DOHH2 (cell line): ENCODE measurements at regions not wholly inside any gene's neighbourhood (a gene's known extent, or its start where the extent isn't known, plus 50 kb on each side); places are given as distances from the start of the nearest gene placed in this dataset.

Experiments used
- H3F3A ChIP-seq: fragments of 200-600 bp; sonication (generic), shearing (Covaris generic); 2 replicates; pipeline ENCODE4 v1.6.0; 2016; ENCODE audit warnings: antibody characterized with exemption, mild to moderate bottlenecking; ENCODE audit not compliant: control insufficient read depth, insufficient read depth
- H3K27ac ChIP-seq: fragments of 200-600 bp; sonication (generic); 2 replicates; pipeline ENCODE4 v1.5.1; 2014; ENCODE audit warnings: low read depth, mild to moderate bottlenecking, low read length, moderate library complexity
- H3K27me3 ChIP-seq: fragments of 200-600 bp; sonication (generic); 2 replicates; pipeline ENCODE4 v1.6.1; 2014; ENCODE audit warnings: mild to moderate bottlenecking, low read length, mixed read lengths; ENCODE audit not compliant: control insufficient read depth
- H3K36me3 ChIP-seq: fragments of 200-600 bp; sonication (generic); 2 replicates; pipeline ENCODE4 v1.6.1; 2014; ENCODE audit warnings: mild to moderate bottlenecking, low read length, moderate library complexity, mixed read lengths; ENCODE audit not compliant: control insufficient read depth
- H3K4me1 ChIP-seq: fragments of 200-600 bp; sonication (generic); 2 replicates; pipeline ENCODE4 v1.6.1; 2014; ENCODE audit warnings: mild to moderate bottlenecking, low read length, mixed read lengths; ENCODE audit not compliant: control insufficient read depth
- H3K4me2 ChIP-seq: fragments of 200-600 bp; sonication (generic); 2 replicates; pipeline ENCODE4 v1.6.0; 2014; ENCODE audit warnings: mild to moderate bottlenecking, low read length, moderate library complexity
- H3K4me3 ChIP-seq: fragments of 200-600 bp; sonication (generic); 2 replicates; pipeline ENCODE4 v1.5.1; 2014; ENCODE audit warnings: mild to moderate bottlenecking, low read length, mixed read lengths
- H3K79me2 ChIP-seq: fragments of 200-600 bp; sonication (generic); 2 replicates; pipeline ENCODE4 v1.6.1; 2014; ENCODE audit warnings: mild to moderate bottlenecking, low read length, mixed read lengths; ENCODE audit not compliant: control insufficient read depth
- H3K9me2 ChIP-seq: fragments of 200-600 bp; sonication (generic); replicated peaks from 2 replicates; pipeline ENCODE4 v1.6.1; 2014; ENCODE audit warnings: mild to moderate bottlenecking, low read length, mixed read lengths; ENCODE audit not compliant: control insufficient read depth
- H3K9me3 ChIP-seq: fragments of 200-600 bp; sonication (generic); 2 replicates; pipeline ENCODE4 v1.6.1; 2014; ENCODE audit warnings: antibody characterized with exemption, low read length, mixed read lengths; ENCODE audit not compliant: control insufficient read depth, insufficient read depth
- H4K20me1 ChIP-seq: fragments of 200-600 bp; sonication (generic); 2 replicates; pipeline ENCODE4 v1.6.0; 2014; ENCODE audit warnings: low read depth, mild to moderate bottlenecking, antibody characterized with exemption, low read length, moderate library complexity; ENCODE audit not compliant: control insufficient read depth, insufficient read depth
- EZH2phosphoT487 ChIP-seq: fragments of 200-600 bp; sonication (generic); IDR thresholded peaks from 2 replicates; pipeline ENCODE4 v1.6.1; 2017; ENCODE audit warnings: borderline replicate concordance, mild to moderate bottlenecking, antibody characterized with exemption, low read length, moderate library complexity, mixed read lengths
- TF ChIP-seq, protein P1 (sequence below): fragments of 200-600 bp; sonication (generic); IDR thresholded peaks from one replicate; pipeline ENCODE4 v1.5.1; 2014; ENCODE audit warnings: antibody characterized with exemption, mild to moderate bottlenecking, low read depth, low read length; ENCODE audit not compliant: poor library complexity, severe bottlenecking

GRCh38 chr9:739362-739761 lies 102.1 kb upstream of the DMRT1 start:
- no peaks in the 10 kb centered on the region for H3K4me1 ChIP-seq
- H3K27me3 ChIP-seq, result no peaks in the 10 kb centered on the region
- no peak overlapping the region for H3K4me3 ChIP-seq
- no peaks in the 10 kb centered on the region for H3K79me2 ChIP-seq
- no peaks in the 10 kb centered on the region for H3K9me2 ChIP-seq
- H3K36me3 ChIP-seq, result peaks cover 88% of the 10 kb centered on the region
- no peak overlapping the region for H3K4me2 ChIP-seq
- H3K9me3 ChIP-seq, result no peaks in the 10 kb centered on the region
- H3K27ac ChIP-seq, result no peak overlapping the region
- H4K20me1 ChIP-seq, result no peaks in the 10 kb centered on the region
- TF ChIP-seq, protein P1, sequence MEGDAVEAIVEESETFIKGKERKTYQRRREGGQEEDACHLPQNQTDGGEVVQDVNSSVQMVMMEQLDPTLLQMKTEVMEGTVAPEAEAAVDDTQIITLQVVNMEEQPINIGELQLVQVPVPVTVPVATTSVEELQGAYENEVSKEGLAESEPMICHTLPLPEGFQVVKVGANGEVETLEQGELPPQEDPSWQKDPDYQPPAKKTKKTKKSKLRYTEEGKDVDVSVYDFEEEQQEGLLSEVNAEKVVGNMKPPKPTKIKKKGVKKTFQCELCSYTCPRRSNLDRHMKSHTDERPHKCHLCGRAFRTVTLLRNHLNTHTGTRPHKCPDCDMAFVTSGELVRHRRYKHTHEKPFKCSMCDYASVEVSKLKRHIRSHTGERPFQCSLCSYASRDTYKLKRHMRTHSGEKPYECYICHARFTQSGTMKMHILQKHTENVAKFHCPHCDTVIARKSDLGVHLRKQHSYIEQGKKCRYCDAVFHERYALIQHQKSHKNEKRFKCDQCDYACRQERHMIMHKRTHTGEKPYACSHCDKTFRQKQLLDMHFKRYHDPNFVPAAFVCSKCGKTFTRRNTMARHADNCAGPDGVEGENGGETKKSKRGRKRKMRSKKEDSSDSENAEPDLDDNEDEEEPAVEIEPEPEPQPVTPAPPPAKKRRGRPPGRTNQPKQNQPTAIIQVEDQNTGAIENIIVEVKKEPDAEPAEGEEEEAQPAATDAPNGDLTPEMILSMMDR, result no peak
- TF ChIP-seq EZH2phosphoT487, result no peak
- no peaks in the 10 kb centered on the region for H3F3A ChIP-seq

DNA sequence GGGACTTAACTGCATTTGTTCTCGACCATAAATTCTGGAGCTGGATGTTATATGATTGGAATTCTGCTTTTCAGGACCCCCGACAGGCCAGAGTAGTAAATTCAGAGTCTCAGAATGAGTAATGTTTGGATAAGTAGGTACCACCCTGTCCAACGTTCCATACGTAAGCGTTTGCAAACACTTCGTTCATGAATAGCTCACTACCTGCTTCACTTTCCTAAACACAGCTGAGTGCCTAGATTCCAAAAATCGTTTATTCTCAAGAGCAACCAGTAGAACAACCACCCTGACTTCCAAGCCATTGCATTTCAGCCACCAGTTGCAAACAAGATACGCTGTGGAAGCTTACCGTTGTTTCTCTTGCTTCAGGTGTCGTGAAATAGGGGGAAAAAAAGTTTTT lies 101.3 kb upstream of the DMRT1 start:
- Histone ChIP-seq H3K4me1 (no peaks in the 10 kb centered on the region), H3K9me2 (no peaks in the 10 kb centered on the region), H3K9me3 (no peaks in the 10 kb centered on the region), H3K27me3 (no peaks in the 10 kb centered on the region), H3K4me2 (no peak overlapping the region), H3K79me2 (no peaks in the 10 kb centered on the region), H4K20me1 (no peaks in the 10 kb centered on the region), H3K36me3 (peaks cover 89% of the 10 kb centered on the region), H3K4me3 (no peak overlapping the region), H3K27ac (no peak overlapping the region), H3F3A (no peaks in the 10 kb centered on the region)
- TF ChIP-seq EZH2phosphoT487, result no peak
- TF ChIP-seq, protein P1, result no peak

- H3K79me2 ChIP-seq, result no peaks in the 10 kb centered on the region
- no peaks in the 10 kb centered on the region for H3K9me2 ChIP-seq
- H4K20me1 ChIP-seq, result no peaks in the 10 kb centered on the region
- no peaks in the 10 kb centered on the region for H3K9me3 ChIP-seq
- TF ChIP-seq, protein P1, result no peak
- no peak for TF ChIP-seq EZH2phosphoT487
- no peaks in the 10 kb centered on the region for H3K4me1 ChIP-seq
- no peak overlapping the region for H3K4me2 ChIP-seq
- no peaks in the 10 kb centered on the region for H3F3A ChIP-seq
- no peaks in the 10 kb centered on the region for H3K27me3 ChIP-seq
- H3K27ac ChIP-seq, result no peak overlapping the region
- peaks cover 87% of the 10 kb centered on the region for H3K36me3 ChIP-seq
- no peak overlapping the region for H3K4me3 ChIP-seq
Observed at GRCh38 chr9:742104-742503, 99.4 kb upstream of the DMRT1 start.
